ENCODE measurements at regions not wholly inside any gene's neighbourhood (a gene's known extent, or its start where the extent isn't known, plus 50 kb on each side); places are given as distances from the start of the nearest gene placed in this dataset.

DNA sequence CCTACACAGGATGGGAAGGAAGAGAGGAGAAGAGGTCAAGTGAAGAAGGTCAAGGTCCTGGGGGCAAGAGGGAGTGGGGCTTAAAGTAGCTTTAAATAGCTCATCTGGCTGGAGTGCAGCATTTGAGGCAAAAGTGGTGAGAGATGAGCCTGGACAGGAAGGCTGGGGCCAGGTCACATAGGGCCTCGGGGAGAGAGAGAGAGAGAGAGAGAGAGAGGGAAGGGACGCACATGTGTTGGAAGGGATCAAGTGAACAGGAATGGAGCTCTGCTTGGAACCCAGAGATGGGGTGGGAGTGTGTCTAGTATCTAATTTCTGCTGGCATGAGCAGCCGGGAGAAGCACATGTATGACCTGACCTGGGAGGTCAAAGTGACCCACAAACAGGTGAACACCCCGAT, 407.5 kb downstream of the MED13L start:
- TF ChIP-seq, protein P1, sequence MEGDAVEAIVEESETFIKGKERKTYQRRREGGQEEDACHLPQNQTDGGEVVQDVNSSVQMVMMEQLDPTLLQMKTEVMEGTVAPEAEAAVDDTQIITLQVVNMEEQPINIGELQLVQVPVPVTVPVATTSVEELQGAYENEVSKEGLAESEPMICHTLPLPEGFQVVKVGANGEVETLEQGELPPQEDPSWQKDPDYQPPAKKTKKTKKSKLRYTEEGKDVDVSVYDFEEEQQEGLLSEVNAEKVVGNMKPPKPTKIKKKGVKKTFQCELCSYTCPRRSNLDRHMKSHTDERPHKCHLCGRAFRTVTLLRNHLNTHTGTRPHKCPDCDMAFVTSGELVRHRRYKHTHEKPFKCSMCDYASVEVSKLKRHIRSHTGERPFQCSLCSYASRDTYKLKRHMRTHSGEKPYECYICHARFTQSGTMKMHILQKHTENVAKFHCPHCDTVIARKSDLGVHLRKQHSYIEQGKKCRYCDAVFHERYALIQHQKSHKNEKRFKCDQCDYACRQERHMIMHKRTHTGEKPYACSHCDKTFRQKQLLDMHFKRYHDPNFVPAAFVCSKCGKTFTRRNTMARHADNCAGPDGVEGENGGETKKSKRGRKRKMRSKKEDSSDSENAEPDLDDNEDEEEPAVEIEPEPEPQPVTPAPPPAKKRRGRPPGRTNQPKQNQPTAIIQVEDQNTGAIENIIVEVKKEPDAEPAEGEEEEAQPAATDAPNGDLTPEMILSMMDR (conservative IDR thresholded peaks at IDR 0.05 in 1 of 2, IDR thresholded peaks at IDR 0.05 in 1 of 2; ENCODE audit: low read depth in 1 of 2, low read length in 2 of 2), result no peak
- TF ChIP-seq EZH2 (IDR thresholded peaks at IDR 0.05; ENCODE audit: low read length, missing control alignments), result no peak

Data from fibroblast of lung (primary cell).